ENCODE measurements at regions not wholly inside any gene's neighbourhood (a gene's known extent, or its start where the extent isn't known, plus 50 kb on each side); places are given as distances from the start of the nearest gene placed in this dataset.

GRCh38 chr10:81179805-81180452, 642.2 kb downstream of the SH2D4B start:
- Histone ChIP-seq H3K79me2 (ENCODE audit: control insufficient read depth, insufficient read depth, low read length) (no peaks in the 10 kb centered on the region), H3K27ac (ENCODE audit: insufficient read depth, low read length) (no peak overlapping the region), H3K36me3 (ENCODE audit: control insufficient read depth, insufficient read depth, low read length) (no peaks in the 10 kb centered on the region), H3K4me2 (ENCODE audit: extremely low read depth, insufficient read depth, low read length) (no peak overlapping the region), H4K20me1 (ENCODE audit: control insufficient read depth, extremely low read depth, insufficient read depth, low read length) (no peaks in the 10 kb centered on the region), H3K9me3 (ENCODE audit: control insufficient read depth, insufficient read depth, low read depth, low read length) (no peaks in the 10 kb centered on the region), H3K4me3 (replicated peaks in 1 of 4; ENCODE audit: control extremely low read depth in 1 of 4, insufficient read depth in 1 of 4, low read depth in 3 of 4, low read length in 4 of 4) (no peak overlapping the region), H3K4me1 (ENCODE audit: control insufficient read depth, extremely low read depth, insufficient read depth, low read length) (no peaks in the 10 kb centered on the region), H3K27me3 (ENCODE audit: control insufficient read depth, insufficient read depth, low read length) (no peaks in the 10 kb centered on the region), H3K9ac (ENCODE audit: insufficient read depth, low read length) (no peak overlapping the region), H2AFZ (ENCODE audit: low read length) (no peak overlapping the region)
- DNase-seq (ENCODE audit: low read depth in 2 of 2), result no peak
- TF ChIP-seq CTCF (conservative IDR thresholded peaks at IDR 0.05 in 1 of 2, IDR thresholded peaks at IDR 0.05 in 1 of 2; ENCODE audit: low read depth in 1 of 2, low read length in 2 of 2) (no peak), EZH2 (IDR thresholded peaks at IDR 0.05; ENCODE audit: low read length, missing control alignments) (no peak)

- no peak for TF ChIP-seq CTCF (conservative IDR thresholded peaks at IDR 0.05 in 1 of 2, IDR thresholded peaks at IDR 0.05 in 1 of 2; ENCODE audit: low read depth in 1 of 2, low read length in 2 of 2)
- no peak for TF ChIP-seq EZH2 (IDR thresholded peaks at IDR 0.05; ENCODE audit: low read length, missing control alignments)
- H3K4me3 ChIP-seq (replicated peaks in 1 of 4; ENCODE audit: control extremely low read depth in 1 of 4, insufficient read depth in 1 of 4, low read depth in 3 of 4, low read length in 4 of 4), result no peak overlapping the region
These were observed 644.6 kb downstream of the SH2D4B start for GRCh38 chr10:81182296-81182695.

GRCh38 chr10:81192221-81192788, 654.6 kb downstream of the SH2D4B start:
- Histone ChIP-seq H3K79me2 (ENCODE audit: control insufficient read depth, insufficient read depth, low read length) (no peaks in the 10 kb centered on the region), H3K36me3 (ENCODE audit: control insufficient read depth, insufficient read depth, low read length) (no peaks in the 10 kb centered on the region), H3K4me1 (ENCODE audit: control insufficient read depth, extremely low read depth, insufficient read depth, low read length) (no peaks in the 10 kb centered on the region), H3K4me3 (replicated peaks in 1 of 4; ENCODE audit: control extremely low read depth in 1 of 4, insufficient read depth in 1 of 4, low read depth in 3 of 4, low read length in 4 of 4) (no peak overlapping the region), H3K27ac (ENCODE audit: insufficient read depth, low read length) (no peak overlapping the region), H3K9ac (ENCODE audit: insufficient read depth, low read length) (no peak overlapping the region), H4K20me1 (ENCODE audit: control insufficient read depth, extremely low read depth, insufficient read depth, low read length) (no peaks in the 10 kb centered on the region), H3K4me2 (ENCODE audit: extremely low read depth, insufficient read depth, low read length) (no peak overlapping the region), H3K9me3 (ENCODE audit: control insufficient read depth, insufficient read depth, low read depth, low read length) (no peaks in the 10 kb centered on the region), H3K27me3 (ENCODE audit: control insufficient read depth, insufficient read depth, low read length) (no peaks in the 10 kb centered on the region), H2AFZ (ENCODE audit: low read length) (no peak overlapping the region)
- TF ChIP-seq CTCF (conservative IDR thresholded peaks at IDR 0.05 in 1 of 2, IDR thresholded peaks at IDR 0.05 in 1 of 2; ENCODE audit: low read depth in 1 of 2, low read length in 2 of 2), result no peak
- TF ChIP-seq EZH2 (IDR thresholded peaks at IDR 0.05; ENCODE audit: low read length, missing control alignments), result no peak
- no peak for DNase-seq (ENCODE audit: low read depth in 2 of 2)

More at GRCh38 chr10:81182296-81182695, 644.6 kb downstream of the SH2D4B start:
- Histone ChIP-seq H3K27me3 (ENCODE audit: control insufficient read depth, insufficient read depth, low read length) (no peaks in the 10 kb centered on the region), H3K9me3 (ENCODE audit: control insufficient read depth, insufficient read depth, low read depth, low read length) (no peaks in the 10 kb centered on the region), H3K4me2 (ENCODE audit: extremely low read depth, insufficient read depth, low read length) (no peak overlapping the region), H3K79me2 (ENCODE audit: control insufficient read depth, insufficient read depth, low read length) (no peaks in the 10 kb centered on the region), H2AFZ (ENCODE audit: low read length) (no peak overlapping the region), H3K9ac (ENCODE audit: insufficient read depth, low read length) (no peak overlapping the region), H3K36me3 (ENCODE audit: control insufficient read depth, insufficient read depth, low read length) (no peaks in the 10 kb centered on the region), H4K20me1 (ENCODE audit: control insufficient read depth, extremely low read depth, insufficient read depth, low read length) (no peaks in the 10 kb centered on the region), H3K4me1 (ENCODE audit: control insufficient read depth, extremely low read depth, insufficient read depth, low read length) (no peaks in the 10 kb centered on the region), H3K27ac (ENCODE audit: insufficient read depth, low read length) (no peak overlapping the region)
- DNase-seq (ENCODE audit: low read depth in 2 of 2), result no peak

Data from fibroblast of lung (primary cell).